HEK293 (cell line): ENCODE measurements at regions not wholly inside any gene's neighbourhood (a gene's known extent, or its start where the extent isn't known, plus 50 kb on each side); places are given as distances from the start of the nearest gene placed in this dataset.
A peak's percentile ranks its signal among the peaks of the same experiment; 100 is the strongest.

Experiments
- CTCF ChIA-PET: fragments of 350-600 bp; formaldehyde crosslinking; extraction: SDS; loops from one replicate; lab custom pipeline; 2021; ENCODE audit warnings: antibody characterized with exemption; lab: Yijun Ruan, JAX
- POLR2A ChIA-PET: fragments of 300-600 bp; formaldehyde crosslinking; extraction: SDS; loops from one replicate; lab custom pipeline; 2020; ENCODE audit warnings: antibody characterized with exemption, inconsistent platforms; lab: Yijun Ruan, JAX
- H3K27ac ChIP-seq: fragments of 200-500 bp; sonication (Bioruptor generic); 2 replicates; pipeline ENCODE4 v1.5.1; 2014; ENCODE audit warnings: low read depth, low read length, control low read depth, inconsistent platforms; ENCODE audit errors: extremely low read depth
- H3K36me3 ChIP-seq, 2 experiments: fragments of 200-500 bp in 1 of 2; sonication (Bioruptor generic) in 1 of 2; 1 replicate in 1 of 2; 2 replicates in 1 of 2; pipeline ENCODE4 v1.5.1; 2014 to 2017; ENCODE audit warnings: inconsistent platforms in 2 of 2, low read length in 2 of 2; ENCODE audit not compliant: control insufficient read depth in 2 of 2, insufficient read depth in 1 of 2
- H3K4me1 ChIP-seq: fragments of 200-500 bp; sonication (Bioruptor generic); 2 replicates; pipeline ENCODE4 v1.5.1; 2014; ENCODE audit warnings: mild to moderate bottlenecking, low read length, inconsistent platforms; ENCODE audit not compliant: control insufficient read depth, insufficient read depth
- H3K4me3 ChIP-seq: 2 replicates; pipeline ENCODE4 v1.5.1; 2011; ENCODE audit warnings: low read depth, mild to moderate bottlenecking, control low read depth, low read length, moderate library complexity
- H3K9me3 ChIP-seq: fragments of 200-500 bp; sonication (Bioruptor generic); 2 replicates; pipeline ENCODE4 v1.5.1; 2014; ENCODE audit warnings: low read depth, low read length, inconsistent platforms; ENCODE audit not compliant: control insufficient read depth, insufficient read depth
- BCL11B ChIP-seq: fragments of 450-650 bp; formaldehyde crosslinking; IDR thresholded peaks from 2 replicates; pipeline ENCODE4 v1.5.1; 2016; ENCODE audit warnings: low read depth, missing biosample characterization, missing genetic modification characterization
- HOXC10 ChIP-seq: sonication (generic); formaldehyde crosslinking; IDR thresholded peaks from 2 replicates; pipeline ENCODE4 v1.8.1; 2023; ENCODE audit warnings: mild to moderate bottlenecking, missing genetic modification reagents
- SALL2 ChIP-seq: fragments of 450-650 bp; formaldehyde crosslinking; IDR thresholded peaks from 2 replicates; pipeline ENCODE4 v1.5.0; 2017; ENCODE audit warnings: missing biosample characterization, mild to moderate bottlenecking, missing genetic modification characterization, borderline replicate concordance
- SCRT2 ChIP-seq: fragments of 450-650 bp; formaldehyde crosslinking; IDR thresholded peaks from 2 replicates; pipeline ENCODE4 v1.5.1; 2016; ENCODE audit warnings: missing biosample characterization, missing genetic modification characterization
- ZNF16 ChIP-seq: fragments of 450-650 bp; formaldehyde crosslinking; IDR thresholded peaks from 2 replicates; pipeline ENCODE4 v1.5.1; 2016; ENCODE audit warnings: low read depth, missing biosample characterization, missing genetic modification characterization
- ZNF18 ChIP-seq: fragments of 450-650 bp; formaldehyde crosslinking; IDR thresholded peaks from 2 replicates; pipeline ENCODE4 v1.5.1; 2016; ENCODE audit warnings: missing biosample characterization, missing genetic modification characterization
- ZNF211 ChIP-seq: fragments of 450-650 bp; formaldehyde crosslinking; IDR thresholded peaks from 2 replicates; pipeline ENCODE4 v1.5.1; 2016; ENCODE audit warnings: low read depth, missing biosample characterization, missing genetic modification characterization
- ZNF221 ChIP-seq: fragments of 450-650 bp; formaldehyde crosslinking; IDR thresholded peaks from 2 replicates; pipeline ENCODE4 v1.5.1; 2017; ENCODE audit warnings: missing biosample characterization, missing genetic modification characterization, borderline replicate concordance
- ZNF248 ChIP-seq: fragments of 450-650 bp; formaldehyde crosslinking; IDR thresholded peaks from 2 replicates; pipeline ENCODE4 v1.5.1; 2017; ENCODE audit warnings: missing biosample characterization, missing genetic modification characterization
- ZNF280C ChIP-seq: fragments of 450-650 bp; formaldehyde crosslinking; IDR thresholded peaks from 2 replicates; pipeline ENCODE4 v1.5.1; 2016; ENCODE audit warnings: missing biosample characterization, missing genetic modification characterization
- ZNF426 ChIP-seq: fragments of 450-650 bp; formaldehyde crosslinking; IDR thresholded peaks from 2 replicates; pipeline ENCODE4 v1.5.1; 2017; ENCODE audit warnings: missing biosample characterization, missing genetic modification characterization, mild to moderate bottlenecking, inconsistent platforms, moderate library complexity
- ZNF555 ChIP-seq: fragments of 450-650 bp; formaldehyde crosslinking; conservative IDR thresholded peaks from 2 replicates; pipeline ENCODE4 v1.5.1; 2017; ENCODE audit warnings: missing biosample characterization, mild to moderate bottlenecking, missing genetic modification characterization, inconsistent platforms
- ZNF621 ChIP-seq: fragments of 450-650 bp; formaldehyde crosslinking; IDR thresholded peaks from 2 replicates; pipeline ENCODE4 v1.5.1; 2017; ENCODE audit warnings: missing biosample characterization, missing genetic modification characterization
- ZNF692 ChIP-seq: fragments of 450-650 bp; formaldehyde crosslinking; IDR thresholded peaks from 2 replicates; pipeline ENCODE4 v1.5.1; 2016; ENCODE audit warnings: missing biosample characterization, missing genetic modification characterization
- ZNF707 ChIP-seq: fragments of 450-650 bp; formaldehyde crosslinking; IDR thresholded peaks from 2 replicates; pipeline ENCODE4 v1.5.1; 2016; ENCODE audit warnings: missing biosample characterization, missing genetic modification characterization
- ZSCAN23 ChIP-seq: fragments of 450-650 bp; formaldehyde crosslinking; IDR thresholded peaks from 2 replicates; pipeline ENCODE4 v1.5.1; 2016; ENCODE audit warnings: missing biosample characterization, missing genetic modification characterization
- ZSCAN30 ChIP-seq: fragments of 450-650 bp; IDR thresholded peaks from 2 replicates; pipeline ENCODE4 v1.5.1; 2018; ENCODE audit warnings: missing biosample characterization, mild to moderate bottlenecking, missing genetic modification characterization, moderate library complexity
- TF ChIP-seq, protein P1 (sequence below): fragments of 450-650 bp; formaldehyde crosslinking; IDR thresholded peaks from 2 replicates; pipeline ENCODE4 v1.5.1; 2016; ENCODE audit warnings: missing biosample characterization, missing genetic modification characterization
- TF ChIP-seq, protein P2 (sequence below): fragments of 450-650 bp; formaldehyde crosslinking; IDR thresholded peaks from 2 replicates; pipeline ENCODE4 v1.5.1; 2016; ENCODE audit warnings: missing biosample characterization, missing genetic modification characterization
- TF ChIP-seq, protein P3 (sequence below): fragments of 450-650 bp; formaldehyde crosslinking; IDR thresholded peaks from 2 replicates; pipeline ENCODE4 v1.5.1; 2017; ENCODE audit warnings: missing biosample characterization, missing genetic modification characterization

GRCh38 chr12:128026696-128027574, 240.0 kb upstream of the TMEM132C start:
- Histone ChIP-seq H3K27ac (no peak overlapping the region), H3K4me1 (no peaks in the 10 kb centered on the region), H3K9me3 (no peaks in the 10 kb centered on the region), H3K4me3 (no peak overlapping the region), H3K36me3 (no peaks in the 10 kb centered on the region)
- ChIA-PET POLR2A (no interaction called here), CTCF (no interaction called here)
- TF ChIP-seq ZNF707 = no peak
- 0 out of 2 replicates have a peak, but pooled peaks have one; percentile 19 for TF ChIP-seq SCRT2

DNA sequence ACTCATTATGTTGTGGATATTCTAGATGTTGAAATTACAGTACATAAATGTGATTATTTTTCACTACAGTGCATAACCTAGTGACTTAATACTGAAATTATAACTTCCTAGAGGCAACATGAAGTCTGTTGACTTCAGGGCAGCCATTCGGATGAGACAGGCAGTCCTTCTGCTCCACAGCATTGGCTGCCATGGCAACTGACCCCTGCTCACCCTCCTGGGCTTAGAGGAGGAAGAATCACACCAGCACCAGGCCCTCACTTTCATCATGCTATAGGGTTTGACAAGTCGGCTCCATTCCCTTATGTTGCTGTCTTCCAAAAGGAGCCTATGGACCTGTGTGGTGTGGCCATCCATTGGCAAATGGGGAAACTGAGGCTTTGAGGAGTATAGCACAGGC, 233.5 kb upstream of the TMEM132C start:
- H3K4me1 ChIP-seq = no peaks in the 10 kb centered on the region
- H3K36me3 ChIP-seq = no peaks in the 10 kb centered on the region
- ChIA-PET POLR2A (no interaction called here), CTCF (no interaction called here)
- H3K9me3 ChIP-seq = no peaks in the 10 kb centered on the region
- TF ChIP-seq ZNF16 (tag by site-specific recombination) = no peak
- no peak for TF ChIP-seq ZSCAN30 (tag by site-specific recombination)
- no peak for TF ChIP-seq ZNF248 (tag by site-specific recombination)
- no peak overlapping the region for H3K4me3 ChIP-seq
- no peak overlapping the region for H3K27ac ChIP-seq

- Histone ChIP-seq H3K9me3 (no peaks in the 10 kb centered on the region), H3K27ac (no peak overlapping the region), H3K4me1 (no peaks in the 10 kb centered on the region), H3K36me3 (no peaks in the 10 kb centered on the region), H3K4me3 (no peak overlapping the region)
- POLR2A ChIA-PET = no interaction called here
- CTCF ChIA-PET = no interaction called here
- TF ChIP-seq ZNF426 (tag by site-specific recombination) (no peak), ZNF18 (no peak), ZSCAN23 (no peak), ZNF707 (no peak), ZNF555 (tag by site-specific recombination) (no peak), ZNF211 (tag by site-specific recombination) (no peak), SALL2 (no peak), ZNF280C (tag by site-specific recombination) (no peak), ZNF621 (tag by site-specific recombination) (no peak), ZNF221 (tag by site-specific recombination) (no peak), BCL11B (tag by site-specific recombination) (no peak), ZNF692 (tag by site-specific recombination) (no peak), HOXC10 (CRISPR knock-in tag) (no peak)
- TF ChIP-seq, protein P1, sequence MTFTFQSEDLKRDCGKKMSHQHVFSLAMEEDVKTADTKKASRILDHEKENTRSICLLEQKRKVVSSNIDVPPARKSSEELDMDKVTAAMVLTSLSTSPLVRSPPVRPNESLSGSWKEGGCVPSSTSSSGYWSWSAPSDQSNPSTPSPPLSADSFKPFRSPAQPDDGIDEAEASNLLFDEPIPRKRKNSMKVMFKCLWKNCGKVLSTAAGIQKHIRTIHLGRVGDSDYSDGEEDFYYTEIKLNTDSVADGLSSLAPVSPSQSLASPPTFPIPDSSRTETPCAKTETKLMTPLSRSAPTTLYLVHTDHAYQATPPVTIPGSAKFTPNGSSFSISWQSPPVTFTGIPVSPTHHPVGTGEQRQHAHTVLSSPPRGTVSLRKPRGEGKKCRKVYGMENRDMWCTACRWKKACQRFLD (tag by site-specific recombination) = no peak
- TF ChIP-seq, protein P2, sequence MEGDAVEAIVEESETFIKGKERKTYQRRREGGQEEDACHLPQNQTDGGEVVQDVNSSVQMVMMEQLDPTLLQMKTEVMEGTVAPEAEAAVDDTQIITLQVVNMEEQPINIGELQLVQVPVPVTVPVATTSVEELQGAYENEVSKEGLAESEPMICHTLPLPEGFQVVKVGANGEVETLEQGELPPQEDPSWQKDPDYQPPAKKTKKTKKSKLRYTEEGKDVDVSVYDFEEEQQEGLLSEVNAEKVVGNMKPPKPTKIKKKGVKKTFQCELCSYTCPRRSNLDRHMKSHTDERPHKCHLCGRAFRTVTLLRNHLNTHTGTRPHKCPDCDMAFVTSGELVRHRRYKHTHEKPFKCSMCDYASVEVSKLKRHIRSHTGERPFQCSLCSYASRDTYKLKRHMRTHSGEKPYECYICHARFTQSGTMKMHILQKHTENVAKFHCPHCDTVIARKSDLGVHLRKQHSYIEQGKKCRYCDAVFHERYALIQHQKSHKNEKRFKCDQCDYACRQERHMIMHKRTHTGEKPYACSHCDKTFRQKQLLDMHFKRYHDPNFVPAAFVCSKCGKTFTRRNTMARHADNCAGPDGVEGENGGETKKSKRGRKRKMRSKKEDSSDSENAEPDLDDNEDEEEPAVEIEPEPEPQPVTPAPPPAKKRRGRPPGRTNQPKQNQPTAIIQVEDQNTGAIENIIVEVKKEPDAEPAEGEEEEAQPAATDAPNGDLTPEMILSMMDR = no peak
- TF ChIP-seq, protein P3, sequence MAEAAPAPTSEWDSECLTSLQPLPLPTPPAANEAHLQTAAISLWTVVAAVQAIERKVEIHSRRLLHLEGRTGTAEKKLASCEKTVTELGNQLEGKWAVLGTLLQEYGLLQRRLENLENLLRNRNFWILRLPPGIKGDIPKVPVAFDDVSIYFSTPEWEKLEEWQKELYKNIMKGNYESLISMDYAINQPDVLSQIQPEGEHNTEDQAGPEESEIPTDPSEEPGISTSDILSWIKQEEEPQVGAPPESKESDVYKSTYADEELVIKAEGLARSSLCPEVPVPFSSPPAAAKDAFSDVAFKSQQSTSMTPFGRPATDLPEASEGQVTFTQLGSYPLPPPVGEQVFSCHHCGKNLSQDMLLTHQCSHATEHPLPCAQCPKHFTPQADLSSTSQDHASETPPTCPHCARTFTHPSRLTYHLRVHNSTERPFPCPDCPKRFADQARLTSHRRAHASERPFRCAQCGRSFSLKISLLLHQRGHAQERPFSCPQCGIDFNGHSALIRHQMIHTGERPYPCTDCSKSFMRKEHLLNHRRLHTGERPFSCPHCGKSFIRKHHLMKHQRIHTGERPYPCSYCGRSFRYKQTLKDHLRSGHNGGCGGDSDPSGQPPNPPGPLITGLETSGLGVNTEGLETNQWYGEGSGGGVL (tag by site-specific recombination) = no peak
Observed at GRCh38 chr12:128040971-128041370, 226.0 kb upstream of the TMEM132C start.
